ENCODE measurements at regions not wholly inside any gene's neighbourhood (a gene's known extent, or its start where the extent isn't known, plus 50 kb on each side); places are given as distances from the start of the nearest gene placed in this dataset.

DNA sequence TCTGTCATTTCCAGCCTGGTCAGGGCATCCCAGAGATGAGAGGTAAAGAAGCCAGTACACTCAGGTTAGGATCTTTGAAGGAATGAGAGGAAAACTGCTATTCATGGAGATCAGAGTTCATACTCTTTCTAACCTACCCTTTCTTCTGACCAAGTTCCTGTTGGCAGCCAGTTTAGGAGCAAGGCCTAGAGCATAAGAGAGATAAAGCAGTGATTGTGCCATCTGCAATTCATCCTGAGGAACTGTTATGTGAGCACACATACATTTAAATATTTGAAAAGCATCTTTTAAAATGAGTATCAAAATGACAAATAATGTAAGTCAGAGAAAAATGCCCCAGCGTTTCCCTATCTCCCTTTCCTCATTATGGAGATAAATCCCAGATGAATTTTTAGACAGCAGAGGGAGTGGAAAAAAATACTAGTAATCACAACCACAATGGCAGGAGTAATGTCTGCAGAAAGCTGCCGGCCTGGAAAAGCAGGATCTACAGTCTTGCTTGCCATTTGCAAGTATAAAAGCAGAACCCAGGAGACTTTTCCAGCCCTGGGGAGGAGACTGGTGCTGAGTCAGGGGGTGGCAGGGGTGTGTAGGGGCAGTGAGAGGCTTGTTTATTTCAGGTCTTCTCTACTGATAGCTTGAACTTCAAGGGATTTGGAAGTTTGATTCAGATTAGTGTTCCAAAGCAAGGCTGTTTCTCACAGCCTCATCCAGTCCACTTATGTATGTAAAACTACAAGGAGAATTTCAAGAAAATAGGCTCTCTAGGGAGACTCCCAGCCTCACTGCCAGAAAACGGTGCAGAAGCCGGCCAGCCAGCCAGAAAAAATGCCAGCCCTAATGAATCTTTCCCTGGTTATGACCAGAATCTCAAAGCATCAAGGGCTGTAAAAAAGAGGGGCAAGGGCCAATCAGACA lies 1052.4 kb downstream of the TUSC7 start:
- DNase-seq (ENCODE audit: low read depth in 2 of 2) = no peak

DNA sequence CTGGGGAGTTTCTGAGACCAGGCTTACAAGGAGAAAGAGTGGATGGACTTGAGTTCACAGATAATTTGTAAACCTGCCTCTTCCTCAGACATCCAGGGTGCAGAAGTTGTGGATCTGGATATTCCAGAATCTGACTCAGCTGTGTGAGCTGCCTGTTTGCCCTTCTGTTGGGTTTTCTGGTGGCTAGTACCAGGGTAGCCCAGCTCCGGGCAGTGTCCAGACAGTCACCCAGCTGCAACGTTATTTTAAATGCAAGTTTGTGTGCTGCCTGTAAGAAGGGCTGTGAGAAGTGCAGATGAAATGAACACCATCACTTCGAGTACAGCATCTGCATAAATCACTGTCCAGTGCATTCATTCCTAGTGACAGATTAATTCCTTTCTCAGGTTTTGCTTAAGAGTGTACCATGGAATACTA lies 1053.0 kb downstream of the TUSC7 start:
- DNase-seq (ENCODE audit: low read depth in 2 of 2) = no peak

DNA sequence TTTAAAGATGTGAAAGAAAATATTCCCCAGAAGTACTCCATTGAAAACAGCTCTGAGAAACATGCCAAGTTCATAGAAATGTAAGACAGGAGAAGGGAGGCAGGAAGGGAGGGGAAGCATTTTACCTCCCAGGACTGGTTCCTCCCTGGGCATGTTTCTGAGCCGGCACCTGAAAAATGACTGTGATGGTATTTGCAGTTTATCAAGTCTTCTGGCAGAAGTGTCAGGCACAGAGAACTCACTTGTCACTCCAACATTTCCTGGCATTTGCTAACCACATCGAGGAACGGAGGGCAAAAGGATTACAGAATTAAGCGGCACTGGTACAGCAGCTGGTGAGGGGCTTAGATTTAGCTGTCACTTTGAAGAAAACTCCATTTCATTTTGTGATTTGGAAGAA lies 1054.0 kb downstream of the TUSC7 start:
- no peak for DNase-seq (ENCODE audit: low read depth in 2 of 2)

DNA sequence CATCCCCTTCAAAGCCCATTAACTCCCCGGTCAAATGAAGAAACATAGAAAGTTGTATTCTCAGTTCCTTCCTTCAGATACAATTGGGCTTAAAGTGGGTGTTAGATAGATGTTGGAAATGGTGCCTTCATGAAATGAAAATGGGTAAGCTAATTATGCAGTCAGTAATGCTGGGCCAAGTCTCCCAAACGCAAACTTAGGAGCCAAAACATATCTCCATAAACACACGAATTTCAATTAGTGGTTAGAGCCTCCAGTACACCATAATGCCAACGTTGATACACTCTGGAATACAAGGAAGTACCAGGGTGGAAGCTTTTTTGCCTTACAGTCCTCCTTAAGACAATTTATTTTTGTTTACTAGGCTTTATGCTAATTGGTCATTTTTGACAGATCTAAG lies 1059.0 kb downstream of the TUSC7 start:
- DNase-seq (ENCODE audit: low read depth in 2 of 2) = no peak

DNA sequence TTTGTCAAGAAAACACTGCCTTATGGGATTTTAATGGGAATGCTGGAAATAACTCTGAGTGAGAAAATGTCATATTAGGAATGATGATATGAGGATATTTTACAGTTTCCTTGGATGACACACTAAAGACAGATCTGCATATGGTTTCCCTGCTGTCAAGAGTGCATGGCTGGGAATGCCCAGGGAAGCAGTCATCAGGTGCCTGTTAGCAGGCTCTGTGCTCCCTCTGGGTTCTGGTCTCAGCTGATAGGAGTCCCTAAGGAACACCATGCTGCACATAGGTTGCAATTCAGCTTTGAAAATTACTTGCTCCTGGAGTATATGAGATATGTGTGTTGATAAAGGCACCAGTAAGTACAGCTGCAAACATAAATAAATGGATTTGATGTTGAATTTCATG lies 1064.6 kb downstream of the TUSC7 start:
- DNase-seq (ENCODE audit: low read depth in 2 of 2) = no peak

DNA sequence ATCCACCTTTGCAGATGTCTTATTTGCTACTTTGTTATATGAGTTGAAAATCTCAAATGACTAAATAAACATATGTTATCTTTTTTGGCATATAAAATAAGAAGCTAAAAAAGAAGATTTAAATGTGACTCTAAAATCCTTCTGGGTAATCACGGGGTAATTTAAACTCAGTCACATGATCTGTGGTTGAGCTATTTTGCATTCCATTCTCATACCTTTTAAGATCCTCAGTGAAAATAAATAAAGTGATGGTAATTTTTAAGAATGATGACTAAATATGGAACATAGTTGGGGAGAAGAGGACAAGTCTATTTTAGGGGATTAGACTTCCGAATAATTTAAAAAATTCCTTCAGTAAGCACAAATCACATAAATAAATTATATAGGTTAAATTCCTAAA lies 1076.8 kb downstream of the TUSC7 start:
- no peak for DNase-seq (ENCODE audit: low read depth in 2 of 2)

DNA sequence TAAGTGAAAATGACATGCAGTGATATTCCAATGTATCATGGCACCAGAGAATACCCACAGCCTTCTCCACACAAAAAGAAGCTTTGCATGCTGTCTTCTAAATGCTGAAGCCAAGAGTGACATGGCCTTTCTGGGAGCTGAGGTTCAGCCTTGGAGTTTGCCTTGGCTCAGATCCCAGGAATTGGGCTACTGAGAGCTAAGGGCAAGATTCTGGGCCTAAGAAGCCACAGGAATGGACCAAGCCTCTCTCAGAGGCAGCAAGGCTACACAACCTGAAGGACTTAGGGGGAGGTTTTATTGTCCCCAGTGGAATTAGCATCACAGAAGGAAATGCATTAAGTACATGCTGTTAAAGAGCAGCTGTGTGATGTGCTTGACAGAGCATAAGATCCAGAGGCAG lies 1078.5 kb downstream of the TUSC7 start:
- DNase-seq (ENCODE audit: low read depth in 2 of 2) = no peak

DNA sequence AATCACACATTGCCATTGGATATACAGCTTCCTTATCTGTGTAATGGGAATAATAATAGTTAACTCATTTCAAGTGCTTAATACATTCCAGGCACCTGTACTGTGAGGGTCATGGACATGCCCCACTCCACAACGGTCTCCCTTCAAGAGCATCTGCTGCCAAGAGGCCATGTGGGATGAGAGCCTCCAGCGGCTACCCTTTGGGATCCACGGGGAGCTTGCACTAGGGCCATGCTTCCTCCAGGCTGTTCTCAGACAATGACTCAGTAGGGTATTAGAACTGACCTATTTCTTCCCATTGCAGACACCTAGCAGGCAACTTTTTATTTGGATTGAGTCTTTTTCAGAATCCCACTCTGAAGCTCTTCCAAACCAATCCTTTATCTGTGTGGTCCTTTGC lies 1078.9 kb downstream of the TUSC7 start:
- DNase-seq (ENCODE audit: low read depth in 2 of 2) = no peak

DNA sequence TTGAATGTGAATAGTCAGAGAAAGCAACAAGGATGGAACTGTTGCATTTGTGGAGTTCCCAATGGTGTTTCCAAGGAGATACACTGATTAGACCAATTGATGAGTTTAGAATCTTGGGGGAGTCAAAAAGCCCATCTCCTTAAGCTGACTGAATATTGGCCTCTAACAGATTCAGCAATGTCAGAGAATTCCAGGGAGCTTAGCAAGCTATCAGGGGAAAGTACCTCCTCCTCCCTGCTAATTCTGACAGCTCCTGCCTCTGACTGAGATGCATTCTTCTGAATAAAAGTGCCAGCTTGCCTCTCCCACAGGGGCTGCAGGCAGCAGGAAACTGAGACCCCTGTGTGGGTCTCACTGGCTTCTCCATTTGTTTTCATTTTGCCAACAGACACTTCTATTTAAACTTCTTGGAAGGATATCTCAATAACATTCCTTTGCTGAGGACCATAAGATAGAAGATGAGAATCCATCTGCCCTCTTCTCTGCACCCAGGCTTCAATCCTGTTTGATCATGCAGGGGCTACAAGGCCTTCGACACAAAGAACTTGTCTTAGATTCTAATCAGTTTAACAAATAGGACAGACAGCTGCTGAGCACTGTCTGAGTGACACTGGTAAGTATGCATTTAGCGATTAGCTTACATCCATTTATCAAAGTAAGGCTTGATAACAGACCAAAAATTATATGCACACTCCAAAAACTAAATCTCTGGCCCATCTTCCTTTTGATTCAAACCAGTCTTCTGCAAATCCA lies 1080.8 kb downstream of the TUSC7 start:
- DNase-seq (ENCODE audit: low read depth in 2 of 2) = no peak

DNA sequence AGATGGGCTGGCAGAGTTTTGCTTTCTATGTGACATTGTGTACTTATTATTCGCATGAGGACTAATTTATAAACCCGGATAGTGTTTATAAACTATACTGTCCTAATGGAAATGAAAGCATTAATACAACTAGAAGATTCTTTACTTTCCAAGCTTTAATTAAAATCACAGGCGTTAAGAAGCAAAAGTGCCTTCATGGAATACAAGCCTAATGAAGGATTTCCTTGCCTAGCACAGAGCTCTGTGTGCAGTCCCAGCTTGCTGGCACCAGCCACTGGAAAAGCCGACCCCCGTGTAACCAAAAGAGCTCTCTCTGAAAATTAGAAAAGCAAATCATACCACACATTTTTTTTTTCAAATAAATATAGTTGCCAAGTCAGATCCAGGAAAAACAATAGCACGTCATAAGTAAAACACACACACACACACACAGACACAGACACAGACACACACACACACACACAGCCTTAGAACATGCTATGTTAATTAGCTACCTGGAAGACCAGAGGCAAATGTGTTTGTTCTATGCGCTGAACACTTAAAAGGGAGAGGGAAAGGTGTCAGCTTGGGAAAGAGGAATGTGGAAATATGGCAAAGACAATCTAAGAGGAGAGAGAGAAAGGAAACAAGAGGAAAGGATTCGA lies 1084.2 kb downstream of the TUSC7 start:
- no peak for DNase-seq (ENCODE audit: low read depth in 2 of 2)

DNA sequence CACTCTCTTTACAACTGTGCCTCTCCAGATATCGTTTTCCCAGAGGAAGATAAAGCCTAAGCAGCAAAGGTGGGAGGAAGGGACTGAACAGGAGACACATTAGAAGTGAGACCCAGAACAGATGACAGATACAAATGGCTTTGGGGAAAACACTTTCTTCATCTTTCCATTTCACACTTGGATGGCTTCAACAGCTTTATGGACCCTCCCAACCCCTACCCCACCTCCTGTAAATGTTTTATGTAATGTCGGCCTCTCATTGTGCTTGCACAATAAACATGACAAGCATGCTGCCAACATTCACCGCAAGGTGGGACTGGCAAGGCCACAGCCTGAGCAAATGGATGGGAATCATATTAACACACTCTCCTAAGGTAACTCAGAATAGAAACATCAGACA lies 1088.6 kb downstream of the TUSC7 start:
- no peak for DNase-seq (ENCODE audit: low read depth in 2 of 2)

DNA sequence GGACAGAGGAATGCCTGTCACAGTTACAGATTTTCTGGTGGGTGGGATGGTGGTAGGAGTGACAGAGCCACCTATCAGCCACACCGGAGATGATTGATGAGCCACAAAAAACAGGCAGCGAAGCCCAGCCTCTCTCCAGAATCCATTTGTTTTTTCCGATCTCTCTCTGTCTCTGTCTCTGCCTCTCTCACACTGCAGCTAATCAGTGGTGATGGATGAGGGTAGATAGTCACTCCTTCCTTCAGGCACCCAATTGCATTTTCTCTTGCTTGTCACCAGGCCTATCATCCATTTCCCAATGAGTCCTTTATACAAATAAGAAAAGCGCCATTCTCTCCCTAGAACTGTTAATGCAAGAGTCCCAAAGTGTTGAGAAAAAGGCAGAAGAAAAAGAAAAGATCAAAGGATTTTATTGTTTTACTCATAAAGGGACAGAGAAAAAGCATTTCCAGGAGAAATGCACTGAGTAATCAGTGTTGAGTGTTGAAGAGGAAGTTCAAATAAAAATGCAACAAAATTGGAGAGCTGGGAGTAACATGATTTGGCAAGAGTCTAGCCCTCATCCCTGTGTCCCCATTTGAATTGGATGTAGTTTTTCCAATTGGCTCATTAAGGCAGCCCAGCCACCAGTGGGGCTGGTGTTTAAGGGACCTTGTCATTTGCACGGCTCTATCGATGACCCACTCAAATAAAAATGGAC lies 1089.3 kb downstream of the TUSC7 start:
- DNase-seq (ENCODE audit: low read depth in 2 of 2) = no peak

DNA sequence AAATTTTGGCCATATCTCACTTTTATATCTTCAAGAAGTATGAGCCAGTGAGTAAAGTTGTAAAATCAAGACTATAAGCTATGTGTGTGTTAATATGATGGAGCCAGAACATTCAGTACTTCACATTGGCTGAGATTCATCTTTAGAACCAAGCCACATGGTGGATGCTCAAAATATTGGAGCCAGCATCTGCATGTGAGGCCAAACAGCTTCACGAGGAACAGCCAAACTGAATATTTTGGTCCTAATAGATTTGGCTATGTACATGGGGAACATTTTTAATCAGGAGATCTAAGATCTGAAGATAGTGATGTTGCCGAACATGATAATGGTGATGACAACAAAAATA lies 1089.8 kb downstream of the TUSC7 start:
- DNase-seq (ENCODE audit: low read depth in 2 of 2) = no peak

DNA sequence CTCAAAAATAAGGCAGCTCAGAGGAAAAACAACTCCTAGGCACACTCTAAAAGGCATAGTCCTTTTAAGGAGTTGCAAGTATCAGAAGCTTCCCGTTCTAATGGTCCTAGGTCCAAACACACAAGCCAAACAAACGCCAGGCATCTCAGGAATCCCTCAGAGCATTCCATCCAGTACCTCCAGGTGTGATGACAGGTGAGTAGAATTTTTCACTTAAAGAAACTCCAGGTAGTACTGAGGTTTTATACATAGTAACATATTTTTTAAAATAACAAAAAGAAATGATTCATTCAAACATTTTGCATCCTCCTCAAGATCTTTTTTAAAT lies 1092.3 kb downstream of the TUSC7 start:
- no peak for DNase-seq (ENCODE audit: low read depth in 2 of 2)

DNA sequence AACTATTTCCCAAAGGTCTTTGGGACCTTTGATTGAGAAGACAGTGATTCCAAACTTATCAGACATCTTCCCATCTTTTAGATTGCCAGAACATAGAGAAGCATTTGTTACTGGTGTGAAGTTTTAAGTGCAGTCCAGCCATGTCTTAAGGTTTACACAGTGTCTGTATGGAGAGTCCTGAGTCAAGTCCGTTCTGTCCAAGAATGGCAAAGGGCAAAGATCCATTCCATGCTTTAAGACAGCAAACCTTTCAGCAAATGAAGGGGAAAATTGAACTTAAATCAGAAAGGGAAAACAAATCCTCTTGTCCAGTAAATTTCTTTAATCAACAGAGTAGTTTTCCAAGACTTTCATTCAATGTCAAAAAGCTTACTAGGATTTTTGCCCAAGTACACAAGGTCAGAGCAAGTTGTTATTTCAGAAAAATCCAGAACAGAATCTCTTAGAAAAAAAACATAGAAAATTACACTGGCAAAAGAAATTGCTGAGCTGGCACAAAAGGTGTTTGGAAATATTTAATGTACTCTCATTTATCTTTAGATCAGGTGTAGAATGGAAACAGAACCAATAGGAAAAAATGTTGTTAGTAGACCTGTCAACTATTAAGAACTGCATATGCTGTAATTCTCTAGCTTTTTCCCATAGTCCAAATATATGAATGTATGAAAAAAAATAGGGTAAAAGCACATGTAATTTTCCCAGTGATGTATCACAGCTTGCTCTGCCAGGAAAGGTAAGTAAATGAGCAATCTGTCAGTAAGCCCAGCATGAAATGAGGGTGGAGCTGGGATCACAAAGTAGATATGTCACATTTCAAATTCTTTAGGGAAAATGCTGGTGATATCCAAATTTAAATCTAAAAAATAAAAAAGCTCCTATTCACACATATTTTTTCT lies 1099.9 kb downstream of the TUSC7 start:
- no peak for DNase-seq (ENCODE audit: low read depth in 2 of 2)

DNA sequence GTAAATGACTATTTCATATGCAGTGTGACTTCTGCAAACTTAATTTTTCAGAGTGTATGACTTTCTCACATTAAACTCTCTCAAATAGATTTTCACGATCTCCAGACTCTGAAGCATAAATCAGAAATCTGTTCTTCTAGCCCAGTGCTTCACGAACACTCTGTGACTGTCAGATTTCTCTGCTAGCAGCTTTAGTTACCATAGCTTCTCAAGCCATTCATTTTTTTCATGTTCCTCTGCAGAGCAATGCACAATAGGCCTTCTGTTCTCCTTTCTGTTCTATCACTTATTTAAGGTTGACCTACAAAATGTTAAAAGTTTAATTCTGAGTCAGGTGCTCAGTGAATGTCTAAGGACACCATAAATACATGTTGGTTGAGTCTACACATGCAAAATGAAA lies 1102.2 kb downstream of the TUSC7 start:
- no peak for DNase-seq (ENCODE audit: low read depth in 2 of 2)

DNA sequence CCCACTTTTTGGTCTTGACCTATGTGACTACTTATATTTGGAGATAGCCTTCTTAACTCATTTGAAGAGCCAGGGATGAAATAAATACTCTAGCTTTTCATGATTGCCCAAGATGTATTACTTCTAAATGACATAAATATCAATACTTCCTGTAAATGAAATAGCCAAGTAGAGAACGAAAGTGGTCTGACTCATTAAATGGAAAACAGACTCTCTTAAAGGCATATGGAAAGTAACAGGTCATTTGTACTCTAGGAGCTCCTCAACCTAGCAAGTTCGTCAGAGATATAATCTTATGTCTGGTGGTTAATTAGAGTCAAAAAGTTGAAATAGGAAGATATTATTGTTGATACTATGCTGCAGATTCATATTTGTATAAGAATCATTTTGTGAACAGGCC lies 1105.4 kb downstream of the TUSC7 start:
- DNase-seq (ENCODE audit: low read depth in 2 of 2) = no peak

DNA sequence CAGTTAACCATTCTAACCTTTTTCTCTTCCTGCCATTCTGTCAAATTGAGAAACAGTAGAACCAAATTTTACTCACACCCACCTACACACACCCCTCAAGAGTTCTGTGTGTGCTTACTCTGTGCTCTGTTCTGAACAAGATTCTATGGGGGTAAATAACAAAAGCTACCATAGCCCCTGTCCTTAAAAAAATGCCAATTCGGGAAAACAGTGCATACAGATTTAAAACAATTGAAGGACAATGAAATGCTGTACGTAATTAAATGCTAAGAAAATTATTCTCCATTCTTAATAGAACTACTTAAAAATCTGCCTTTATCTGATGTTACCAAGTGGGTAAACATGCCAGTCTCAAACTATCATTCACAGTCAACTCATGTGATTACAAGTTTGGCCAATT lies 1107.5 kb downstream of the TUSC7 start:
- DNase-seq (ENCODE audit: low read depth in 2 of 2) = no peak

DNA sequence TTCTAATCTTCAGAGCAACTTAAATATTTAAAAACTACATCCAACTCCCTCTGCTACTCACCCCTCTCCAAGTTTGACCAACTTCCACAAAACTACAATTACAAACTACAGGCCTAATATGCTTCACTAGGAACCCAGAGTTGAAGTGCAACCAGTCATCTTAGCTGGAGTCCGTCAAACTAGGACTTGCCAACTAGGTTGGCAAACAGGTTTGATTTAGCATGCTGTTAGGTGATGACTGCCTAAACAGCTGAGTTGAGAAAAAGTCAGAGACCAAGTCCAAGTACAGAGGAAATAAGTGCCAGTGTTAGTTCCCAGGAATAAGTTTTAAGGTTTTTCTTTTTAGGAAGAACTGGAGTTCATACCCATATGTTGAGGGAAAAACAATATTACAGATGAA lies 1109.0 kb downstream of the TUSC7 start:
- DNase-seq (ENCODE audit: low read depth in 2 of 2) = no peak

DNA sequence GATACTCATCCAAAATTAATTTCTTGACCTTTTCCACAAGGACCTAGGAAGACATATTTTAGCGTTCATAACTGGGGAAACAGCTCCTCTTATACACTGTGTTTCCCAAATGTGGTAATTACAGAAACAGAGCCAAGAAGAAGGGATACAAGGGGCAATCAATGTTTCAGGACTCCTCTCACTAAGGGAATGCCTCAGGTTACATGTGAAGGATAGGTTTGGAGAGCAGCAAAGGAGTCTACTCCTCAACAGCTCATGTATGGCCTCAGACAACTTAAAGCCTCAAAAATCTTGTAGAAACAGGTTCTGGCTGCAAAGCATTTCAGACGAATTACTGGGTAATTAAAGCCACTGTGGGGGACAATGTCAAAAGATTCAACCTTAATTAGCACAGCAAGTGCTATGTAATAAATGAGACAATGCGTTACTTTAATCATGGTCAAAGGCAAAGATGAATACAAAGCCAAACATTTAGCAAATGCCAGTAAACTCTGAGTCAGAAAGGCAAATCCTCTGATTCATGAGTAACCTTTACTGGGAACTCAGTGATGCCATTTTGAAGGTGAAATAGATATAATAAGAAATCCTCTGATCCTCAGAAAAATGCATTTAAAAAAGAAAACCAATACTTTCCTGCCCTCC lies 1111.2 kb downstream of the TUSC7 start:
- DNase-seq (ENCODE audit: low read depth in 2 of 2) = no peak

DNA sequence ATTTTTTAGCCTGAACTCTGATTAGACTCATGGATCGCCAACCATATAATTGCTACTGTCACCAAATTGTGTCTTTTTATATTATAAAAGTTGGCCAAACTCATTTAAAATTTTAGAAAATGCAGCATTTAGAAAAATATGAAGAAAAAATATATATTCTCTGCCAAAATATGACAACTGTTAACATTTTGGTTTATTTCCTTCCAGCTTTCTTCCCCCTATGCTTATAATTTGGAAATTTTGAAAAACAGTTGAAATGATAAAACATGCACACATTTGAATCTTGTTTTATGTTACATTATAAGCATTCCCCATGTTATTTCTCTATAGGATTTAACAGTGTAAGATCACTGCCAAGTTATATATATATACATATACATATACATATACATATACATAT lies 1112.8 kb downstream of the TUSC7 start:
- DNase-seq (ENCODE audit: low read depth in 2 of 2) = no peak
